Duodenal mucosa (tissue), 2 donors: ENCODE measurements at regions not wholly inside any gene's neighbourhood (a gene's known extent, or its start where the extent isn't known, plus 50 kb on each side); places are given as distances from the start of the nearest gene placed in this dataset.

Experiments used
- H3K27ac ChIP-seq: one replicate; pipeline ENCODE4 v1.7.0; 2013; ENCODE audit warnings: low read depth, low read length
- H3K27me3 ChIP-seq, 2 donors: one replicate each; pipeline ENCODE4 v1.7.0; 2013; ENCODE audit warnings: low read length in 2 of 2, control low read depth in 1 of 2; ENCODE audit not compliant: insufficient read depth in 2 of 2, control insufficient read depth in 1 of 2
- H3K36me3 ChIP-seq, 2 donors: one replicate each; pipeline ENCODE4 v1.7.0; 2013; ENCODE audit warnings: low read length in 2 of 2, control low read depth in 1 of 2; ENCODE audit not compliant: insufficient read depth in 2 of 2, control insufficient read depth in 1 of 2
- H3K4me1 ChIP-seq, 2 donors: one replicate each; pipeline ENCODE4 v1.7.0; 2013; ENCODE audit warnings: low read length in 2 of 2, control low read depth in 1 of 2; ENCODE audit not compliant: insufficient read depth in 2 of 2, control insufficient read depth in 1 of 2
- H3K4me3 ChIP-seq, 2 donors: one replicate each; pipeline ENCODE4 v1.7.0; 2013; ENCODE audit warnings: low read length in 2 of 2, low read depth in 1 of 2
- H3K9ac ChIP-seq, 2 donors: one replicate each; pipeline ENCODE4 v1.7.0; 2013; ENCODE audit warnings: low read length in 2 of 2, low read depth in 1 of 2
- H3K9me3 ChIP-seq, 2 donors: one replicate each; pipeline ENCODE4 v1.7.0; 2013; ENCODE audit warnings: low read length in 2 of 2, control low read depth in 1 of 2; ENCODE audit not compliant: control insufficient read depth in 1 of 2

- Histone ChIP-seq H3K27me3 (no peaks in the 10 kb centered on the region), H3K27ac (no peak overlapping the region), H3K36me3 (no peaks in the 10 kb centered on the region), H3K9me3 (peaks cover 0 to 3% of the 10 kb centered on the region in 2 donors), H3K4me1 (peaks cover 18 to 23% of the 10 kb centered on the region in 2 donors), H3K9ac (no peak overlapping the region), H3K4me3 (no peak overlapping the region)
Measured at GRCh38 chr3:72157748-72158638, 373.0 kb upstream of the PROK2 start.

- Histone ChIP-seq H3K4me1 (peaks cover 36 to 38% of the 10 kb centered on the region in 2 donors), H3K27ac (no peak overlapping the region), H3K9ac (no peak overlapping the region)
Measured at GRCh38 chr3:72155391-72156064, 370.6 kb upstream of the PROK2 start.

GRCh38 chr3:72154391-72155335, 369.7 kb upstream of the PROK2 start:
- H3K9me3 ChIP-seq: peaks cover 0 to 3% of the 10 kb centered on the region in 2 donors
- no peaks in the 10 kb centered on the region for H3K36me3 ChIP-seq
- no peak overlapping the region for H3K9ac ChIP-seq
- H3K27ac ChIP-seq: no peak overlapping the region
- no peak overlapping the region for H3K4me3 ChIP-seq
- H3K27me3 ChIP-seq: no peaks in the 10 kb centered on the region
- H3K4me1 ChIP-seq: peaks cover 45 to 46% of the 10 kb centered on the region in 2 donors

More at GRCh38 chr3:72155391-72156064, 370.6 kb upstream of the PROK2 start:
- H3K36me3 ChIP-seq: no peaks in the 10 kb centered on the region
- H3K4me3 ChIP-seq: no peak overlapping the region
- H3K9me3 ChIP-seq: peaks cover 0 to 3% of the 10 kb centered on the region in 2 donors
- H3K27me3 ChIP-seq: no peaks in the 10 kb centered on the region

GRCh38 chr3:72153477-72154314, 368.7 kb upstream of the PROK2 start:
- H3K4me1 ChIP-seq: peaks cover 46 to 48% of the 10 kb centered on the region in 2 donors
- no peaks in the 10 kb centered on the region for H3K36me3 ChIP-seq
- H3K9me3 ChIP-seq: peaks cover 0 to 3% of the 10 kb centered on the region in 2 donors
- H3K9ac ChIP-seq: peak overlapping the region in 1 of 2 donors; percentile 9
- H3K4me3 ChIP-seq: peak overlapping the region; percentile 44 to 48
- H3K27ac ChIP-seq: peak overlapping the region; percentile 8
- no peaks in the 10 kb centered on the region for H3K27me3 ChIP-seq

GRCh38 chr3:72152551-72153476, 367.9 kb upstream of the PROK2 start:
- H3K4me3 ChIP-seq: peak overlapping the region; percentile 44 to 48
- peaks cover 46 to 48% of the 10 kb centered on the region in 2 donors for H3K4me1 ChIP-seq
- H3K36me3 ChIP-seq: no peaks in the 10 kb centered on the region
- H3K27me3 ChIP-seq: no peaks in the 10 kb centered on the region
- H3K27ac ChIP-seq: peak overlapping the region; percentile 8
- H3K9ac ChIP-seq: peak overlapping the region; percentile 2 to 19
- peaks cover 0 to 3% of the 10 kb centered on the region in 2 donors for H3K9me3 ChIP-seq

GRCh38 chr3:72151465-72152238, 366.7 kb upstream of the PROK2 start:
- H3K36me3 ChIP-seq: no peaks in the 10 kb centered on the region
- no peak overlapping the region for H3K9ac ChIP-seq
- H3K4me3 ChIP-seq: peak overlapping the region; percentile 33 to 44
- no peaks in the 10 kb centered on the region for H3K27me3 ChIP-seq
- H3K9me3 ChIP-seq: peaks cover 0 to 3% of the 10 kb centered on the region in 2 donors
- peaks cover 48 to 49% of the 10 kb centered on the region in 2 donors for H3K4me1 ChIP-seq
- H3K27ac ChIP-seq: peak overlapping the region; percentile 10

- Histone ChIP-seq H3K4me1 (peaks cover 47 to 50% of the 10 kb centered on the region in 2 donors), H3K36me3 (no peaks in the 10 kb centered on the region), H3K27ac (no peak overlapping the region), H3K9me3 (peaks cover 0 to 3% of the 10 kb centered on the region in 2 donors), H3K9ac (no peak overlapping the region), H3K27me3 (no peaks in the 10 kb centered on the region), H3K4me3 (peak overlapping the region; percentile 33 to 44)
Measured at GRCh38 chr3:72150634-72151412, 365.9 kb upstream of the PROK2 start.
